HK-2 (cell line): ENCODE measurements at regions not wholly inside any gene's neighbourhood (a gene's known extent, or its start where the extent isn't known, plus 50 kb on each side); places are given as distances from the start of the nearest gene placed in this dataset.
"Not testable (repeated sequence)": the region's sequence is repeated elsewhere in the genome, so short reads cannot be mapped to it uniquely, and the experiment has no call there.

Source experiments
- DNase-seq: peaks from one replicate; pipeline ENCODE4 v3.0.0-alpha.2; 2018; ENCODE audit not compliant: unreplicated experiment

DNA sequence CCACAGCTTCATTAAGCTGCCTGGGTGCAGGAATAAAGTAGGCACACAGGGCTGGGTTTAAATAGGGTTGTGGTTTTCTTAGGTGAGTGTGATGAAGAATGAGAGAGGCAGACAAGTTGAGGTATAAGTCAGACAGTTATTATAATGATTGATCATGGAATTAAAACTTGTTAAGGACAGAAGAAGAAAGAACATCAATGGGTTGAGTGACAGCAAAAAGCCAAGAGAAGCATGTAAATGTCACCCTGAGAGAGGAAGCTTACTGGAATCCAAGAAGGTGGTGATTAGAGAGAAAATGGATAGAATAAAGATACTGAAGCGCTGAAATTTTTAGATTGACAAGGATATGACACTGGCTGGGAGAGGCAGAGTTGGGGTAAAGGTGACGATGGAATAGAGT lies 325.2 kb upstream of the SLITRK1 start:
- no peak for DNase-seq

DNA sequence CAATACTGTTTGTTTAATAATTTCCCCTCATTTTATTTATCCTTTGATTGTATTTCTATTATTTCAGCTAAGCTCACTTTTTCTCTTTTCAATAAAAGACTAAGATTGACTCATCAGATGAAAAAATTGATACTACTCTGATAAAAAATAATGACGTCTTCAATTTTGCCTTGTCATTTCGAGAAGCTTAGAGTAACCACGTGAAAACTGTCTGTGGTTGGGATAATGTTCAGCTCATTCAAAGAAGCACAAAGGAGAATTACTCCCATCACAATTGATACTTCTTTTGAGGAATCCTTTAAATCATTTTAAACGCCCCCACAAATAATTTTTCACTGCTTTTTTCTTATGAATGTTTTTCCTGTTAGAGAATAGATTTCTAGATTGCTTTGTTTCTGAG lies 318.7 kb upstream of the SLITRK1 start:
- no peak for DNase-seq

DNA sequence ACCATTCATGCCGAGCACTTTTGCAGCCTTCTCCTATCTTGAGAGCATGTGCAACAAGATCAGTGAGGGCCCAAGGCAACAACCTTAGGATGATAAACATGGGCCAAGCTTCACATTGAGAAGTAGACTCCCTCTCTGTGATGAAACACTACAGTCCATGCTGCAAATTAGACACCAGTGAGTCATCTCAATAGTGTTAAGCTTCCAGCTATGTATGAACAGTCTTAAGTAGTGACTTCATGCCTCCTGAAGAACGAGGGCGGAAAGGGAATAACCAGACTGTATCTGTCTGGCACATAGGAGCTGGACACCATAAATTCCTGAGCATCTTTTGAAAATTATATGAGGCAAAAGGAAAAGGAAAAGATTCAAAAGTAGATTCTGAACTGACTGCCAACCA lies 309.9 kb upstream of the SLITRK1 start:
- peak; percentile 3 for DNase-seq

- no peak for DNase-seq
Observed at GRCh38 chr13:84191139-84191538, 308.9 kb upstream of the SLITRK1 start.

GRCh38 chr13:84187626-84188025 lies 305.4 kb upstream of the SLITRK1 start:
- no peak for DNase-seq

GRCh38 chr13:84139561-84140158 lies 257.4 kb upstream of the SLITRK1 start:
- DNase-seq, result no peak

DNA sequence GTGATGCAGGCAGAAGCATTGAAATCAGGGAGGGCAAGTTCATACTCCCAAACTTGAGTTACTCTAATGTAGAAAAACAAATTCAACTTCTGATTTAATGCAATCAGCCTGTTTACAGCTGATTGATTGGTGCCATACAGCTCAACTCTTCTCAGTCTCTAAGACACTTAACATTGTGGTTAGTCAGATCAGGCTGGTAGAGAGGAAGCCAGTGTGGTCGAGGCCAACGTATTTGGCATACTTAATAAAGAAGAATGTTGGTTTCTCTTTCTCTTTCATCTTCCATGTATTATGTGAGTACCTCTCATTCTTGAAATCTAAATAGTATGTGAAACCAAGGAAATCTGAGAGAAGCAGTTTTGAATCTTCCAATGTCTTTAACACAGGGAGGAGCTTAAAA lies 255.0 kb upstream of the SLITRK1 start:
- no peak for DNase-seq

- DNase-seq, result no peak
Observed at GRCh38 chr13:84136582-84136981, 254.3 kb upstream of the SLITRK1 start.

GRCh38 chr13:84132491-84132890 lies 250.2 kb upstream of the SLITRK1 start:
- DNase-seq, result no peak

DNA sequence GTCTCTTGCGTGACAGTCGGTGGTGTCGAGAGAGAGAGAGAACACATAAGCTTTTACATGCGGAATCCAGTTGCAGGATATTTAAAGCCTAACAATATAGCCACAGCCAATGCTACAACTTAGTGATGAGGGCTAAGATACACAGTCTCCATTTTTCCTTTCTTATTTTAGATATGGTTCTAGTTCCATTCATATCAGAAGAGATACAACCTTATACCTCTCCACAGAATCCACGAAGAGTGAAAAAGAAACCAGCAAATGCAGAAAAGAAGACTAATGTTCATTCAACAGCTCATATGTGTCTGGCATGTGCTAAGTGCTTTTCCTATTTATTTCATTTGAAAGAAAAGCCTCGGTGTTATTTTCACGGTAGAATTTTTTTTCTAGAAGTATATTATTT lies 249.0 kb upstream of the SLITRK1 start:
- no peak for DNase-seq

DNA sequence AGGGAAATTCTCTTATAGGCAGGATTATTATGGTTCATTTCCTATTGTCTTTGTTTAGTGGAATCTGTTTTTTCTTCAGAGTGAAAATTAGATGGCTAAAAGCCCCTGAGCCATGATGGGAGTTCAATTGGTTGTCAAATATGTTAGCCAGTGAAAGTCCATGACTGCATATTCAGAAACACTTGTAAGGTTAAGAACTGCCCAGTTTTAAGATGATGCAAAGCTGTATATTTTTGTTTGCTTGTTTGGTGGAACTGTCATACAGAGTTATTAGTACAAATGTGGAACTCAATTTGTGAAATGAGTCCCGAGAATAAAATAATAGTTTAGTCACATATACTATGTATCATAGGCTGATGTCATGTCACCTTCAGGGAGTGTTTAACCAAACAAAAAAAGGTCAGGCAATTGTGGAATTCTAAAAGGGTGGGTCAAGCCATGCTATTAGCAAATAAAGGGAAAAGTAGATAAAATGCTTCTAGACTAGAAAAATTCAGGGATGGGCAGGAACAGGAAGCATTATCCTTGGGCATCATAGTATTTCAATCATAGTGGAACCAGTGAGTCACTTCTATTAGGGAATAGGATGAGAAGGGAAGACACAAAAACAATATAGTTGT lies 248.3 kb upstream of the SLITRK1 start:
- no peak for DNase-seq

- no peak for DNase-seq
Observed at GRCh38 chr13:84129966-84130365, 247.7 kb upstream of the SLITRK1 start.

- DNase-seq, result no peak
Observed at GRCh38 chr13:84127597-84128128, 245.4 kb upstream of the SLITRK1 start.

DNA sequence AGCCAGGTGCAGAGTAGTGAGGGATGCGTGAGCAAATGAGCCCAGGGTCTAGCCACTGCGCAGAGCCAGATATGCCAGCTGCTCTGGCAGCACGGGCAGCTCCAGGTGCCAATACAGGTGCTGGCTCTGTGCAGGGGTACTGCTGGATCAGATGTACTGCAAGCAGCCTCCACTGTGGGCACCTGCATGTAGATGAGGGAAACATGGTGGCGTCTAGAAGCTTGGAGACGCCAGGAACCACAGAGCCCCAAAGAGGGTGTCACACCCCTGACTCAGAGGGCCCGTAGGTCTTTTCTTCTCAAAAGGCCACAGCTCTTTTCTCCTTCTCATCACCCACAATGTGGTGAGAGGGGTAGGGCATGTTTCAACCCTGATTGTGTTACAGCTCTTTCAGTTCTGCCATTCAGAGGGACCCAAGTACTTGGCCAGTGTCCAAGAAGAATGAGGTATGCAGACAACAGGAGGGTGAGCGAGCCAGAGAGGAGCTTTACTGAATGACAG lies 244.4 kb upstream of the SLITRK1 start:
- DNase-seq, result no peak

- no peak for DNase-seq
Observed at GRCh38 chr13:84121456-84121855, 239.2 kb upstream of the SLITRK1 start.

GRCh38 chr13:84118839-84119409 lies 236.7 kb upstream of the SLITRK1 start:
- DNase-seq, result no peak

DNA sequence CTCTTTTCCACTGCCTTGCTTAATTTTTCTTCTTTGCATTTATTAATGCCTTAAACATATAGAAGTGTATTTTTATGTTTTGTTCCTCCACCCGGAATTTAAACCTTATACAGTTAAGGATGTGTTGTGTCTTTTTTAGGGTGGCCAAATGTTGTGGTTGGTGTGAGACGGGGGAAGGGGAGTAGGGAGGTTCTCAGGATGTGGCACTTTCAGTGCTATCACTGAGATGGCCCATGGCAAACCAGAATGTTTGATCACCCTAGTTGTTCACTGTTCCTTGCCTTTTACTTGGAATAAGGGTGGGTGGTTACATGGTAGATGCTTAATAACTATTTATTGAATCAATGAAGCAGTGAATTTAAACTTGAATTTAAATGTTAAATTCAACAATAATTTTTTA lies 216.0 kb upstream of the SLITRK1 start:
- no peak for DNase-seq

GRCh38 chr13:84097148-84097547 lies 214.9 kb upstream of the SLITRK1 start:
- no peak for DNase-seq

DNA sequence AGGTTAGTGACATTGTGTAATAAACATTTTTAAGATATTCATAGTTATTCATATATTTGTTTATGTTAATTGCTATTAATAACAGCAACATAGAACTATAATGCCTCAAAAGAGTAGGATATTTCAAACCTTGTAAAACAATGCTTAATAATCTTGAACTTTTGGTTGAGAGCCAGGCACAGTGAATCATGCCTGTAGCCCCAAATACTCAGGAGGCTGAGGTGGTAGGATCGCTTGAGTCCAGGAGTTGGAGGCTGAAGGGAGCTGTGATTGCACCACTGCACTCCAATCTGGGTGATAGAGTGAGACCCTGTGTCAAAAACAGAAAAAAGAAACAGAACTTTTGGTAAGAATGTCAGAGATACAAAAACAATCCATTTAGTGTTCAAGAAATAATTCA lies 213.9 kb upstream of the SLITRK1 start:
- DNase-seq, result no peak

DNA sequence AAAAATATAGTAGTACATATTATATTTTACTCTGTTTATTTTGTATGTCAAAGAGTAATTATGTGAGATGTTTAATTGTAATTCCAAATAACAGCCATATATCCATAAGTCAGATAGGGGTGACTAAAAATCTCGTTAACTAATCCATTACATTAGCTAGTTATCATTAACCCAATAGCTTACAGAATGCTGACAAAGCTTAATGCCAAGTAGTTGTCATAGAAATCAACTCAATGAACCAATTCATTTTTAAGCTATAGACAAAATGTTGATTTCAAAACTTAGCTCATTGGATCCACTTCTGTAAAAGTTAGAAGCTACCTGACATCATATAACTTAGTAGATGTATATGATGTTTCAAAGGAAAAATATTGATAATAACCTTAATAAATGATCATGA lies 206.7 kb upstream of the SLITRK1 start:
- DNase-seq, result no peak

DNA sequence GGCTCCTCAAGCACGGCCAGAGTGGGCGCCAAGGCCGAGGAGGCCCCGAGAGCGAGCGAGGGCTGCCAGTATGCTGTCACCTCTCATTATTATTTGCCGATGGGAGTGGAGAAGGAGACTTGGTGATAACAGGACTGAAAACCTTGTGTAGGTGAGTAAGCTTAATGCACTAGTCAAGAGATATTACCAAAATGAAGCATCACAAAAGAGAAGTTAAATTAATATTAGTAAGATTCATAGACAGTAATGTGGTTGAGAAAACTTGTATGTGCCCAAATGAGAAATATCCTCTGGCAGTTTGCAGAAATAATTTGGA lies 204.5 kb upstream of the SLITRK1 start:
- no peak for DNase-seq

- DNase-seq, result not testable (repeated sequence)
Observed at GRCh38 chr13:84086098-84086846, 204.0 kb upstream of the SLITRK1 start.

DNA sequence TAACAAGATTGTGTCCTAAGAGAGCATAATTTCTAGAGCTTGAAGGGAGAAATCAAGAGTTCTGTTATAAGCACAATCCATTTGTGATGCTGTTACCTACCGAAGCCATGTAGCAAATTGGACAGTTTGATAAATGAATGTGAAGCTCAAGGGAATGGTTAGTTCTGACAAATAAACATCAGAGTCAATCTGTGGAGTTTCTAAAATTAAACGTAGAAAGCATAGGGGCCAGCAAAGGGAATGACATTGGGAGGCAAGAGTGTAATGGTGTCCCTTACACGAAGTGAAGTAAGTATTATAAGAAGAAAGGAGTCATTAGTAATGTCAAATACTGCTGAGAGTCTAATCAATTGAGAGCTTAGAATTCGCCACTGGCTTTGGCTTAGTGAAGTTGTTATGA lies 200.2 kb upstream of the SLITRK1 start:
- no peak for DNase-seq
